Nephron progenitor cell (in vitro differentiated cells): ENCODE measurements at regions not wholly inside any gene's neighbourhood (a gene's known extent, or its start where the extent isn't known, plus 50 kb on each side); places are given as distances from the start of the nearest gene placed in this dataset.

ENCODE experiments used
- DNase-seq: peaks from one replicate; pipeline ENCODE4 v3.0.0; 2021
- H3K27ac Mint-ChIP-seq: 2 replicates; pipeline ENCODE4 v1.8.0; 2021; ENCODE audit warnings: mild to moderate bottlenecking, moderate library complexity, mixed read lengths
- H3K27me3 Mint-ChIP-seq: 2 replicates; pipeline ENCODE4 v1.8.0; 2021; ENCODE audit warnings: mild to moderate bottlenecking, low read depth, mixed read lengths; ENCODE audit not compliant: poor library complexity
- H3K36me3 Mint-ChIP-seq: 2 replicates; pipeline ENCODE4 v1.8.0; 2021; ENCODE audit warnings: low read depth, mixed read lengths
- H3K4me1 Mint-ChIP-seq: 2 replicates; pipeline ENCODE4 v1.8.0; 2021; ENCODE audit warnings: mixed read lengths
- H3K4me3 Mint-ChIP-seq: 2 replicates; pipeline ENCODE4 v1.8.0; 2021; ENCODE audit warnings: mild to moderate bottlenecking, moderate library complexity, mixed read lengths
- H3K9me3 Mint-ChIP-seq: 2 replicates; pipeline ENCODE4 v1.8.0; 2021; ENCODE audit warnings: mild to moderate bottlenecking, moderate library complexity, mixed read lengths
- TF ChIP-seq, protein P1 (sequence below): fragments of 200-600 bp; sonication (generic); IDR thresholded peaks from 2 replicates; pipeline ENCODE4 v1.5.0; 2021; ENCODE audit warnings: antibody characterized with exemption

DNA sequence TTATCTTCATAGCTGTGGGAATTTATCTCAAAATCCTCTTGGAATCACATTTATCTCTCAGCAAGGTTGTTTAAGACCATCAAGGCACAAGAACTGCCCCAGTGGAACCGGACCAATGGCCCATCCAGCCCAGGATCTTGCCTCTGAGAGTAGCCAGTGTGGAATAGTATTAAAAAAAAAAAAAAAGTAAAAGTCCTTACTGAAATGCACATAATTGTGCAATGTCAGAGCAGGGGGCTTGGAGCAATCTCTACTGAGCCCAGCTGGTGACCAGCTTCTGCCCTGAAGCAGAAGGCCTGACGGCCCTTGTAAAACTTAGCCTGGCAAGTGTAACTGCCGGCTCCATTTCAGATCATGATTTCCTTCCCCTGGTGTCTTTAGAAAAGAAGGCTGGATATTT, 355.6 kb upstream of the PIK3C3 start:
- Mint-ChIP-seq H3K36me3 (no peaks in the 10 kb centered on the region), H3K9me3 (no peaks in the 10 kb centered on the region), H3K4me3 (no peak overlapping the region), H3K27me3 (peaks cover 3% of the 10 kb centered on the region), H3K27ac (no peak overlapping the region), H3K4me1 (peaks cover 8% of the 10 kb centered on the region)
- DNase-seq = no peak
- TF ChIP-seq, protein P1, sequence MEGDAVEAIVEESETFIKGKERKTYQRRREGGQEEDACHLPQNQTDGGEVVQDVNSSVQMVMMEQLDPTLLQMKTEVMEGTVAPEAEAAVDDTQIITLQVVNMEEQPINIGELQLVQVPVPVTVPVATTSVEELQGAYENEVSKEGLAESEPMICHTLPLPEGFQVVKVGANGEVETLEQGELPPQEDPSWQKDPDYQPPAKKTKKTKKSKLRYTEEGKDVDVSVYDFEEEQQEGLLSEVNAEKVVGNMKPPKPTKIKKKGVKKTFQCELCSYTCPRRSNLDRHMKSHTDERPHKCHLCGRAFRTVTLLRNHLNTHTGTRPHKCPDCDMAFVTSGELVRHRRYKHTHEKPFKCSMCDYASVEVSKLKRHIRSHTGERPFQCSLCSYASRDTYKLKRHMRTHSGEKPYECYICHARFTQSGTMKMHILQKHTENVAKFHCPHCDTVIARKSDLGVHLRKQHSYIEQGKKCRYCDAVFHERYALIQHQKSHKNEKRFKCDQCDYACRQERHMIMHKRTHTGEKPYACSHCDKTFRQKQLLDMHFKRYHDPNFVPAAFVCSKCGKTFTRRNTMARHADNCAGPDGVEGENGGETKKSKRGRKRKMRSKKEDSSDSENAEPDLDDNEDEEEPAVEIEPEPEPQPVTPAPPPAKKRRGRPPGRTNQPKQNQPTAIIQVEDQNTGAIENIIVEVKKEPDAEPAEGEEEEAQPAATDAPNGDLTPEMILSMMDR = no peak

DNA sequence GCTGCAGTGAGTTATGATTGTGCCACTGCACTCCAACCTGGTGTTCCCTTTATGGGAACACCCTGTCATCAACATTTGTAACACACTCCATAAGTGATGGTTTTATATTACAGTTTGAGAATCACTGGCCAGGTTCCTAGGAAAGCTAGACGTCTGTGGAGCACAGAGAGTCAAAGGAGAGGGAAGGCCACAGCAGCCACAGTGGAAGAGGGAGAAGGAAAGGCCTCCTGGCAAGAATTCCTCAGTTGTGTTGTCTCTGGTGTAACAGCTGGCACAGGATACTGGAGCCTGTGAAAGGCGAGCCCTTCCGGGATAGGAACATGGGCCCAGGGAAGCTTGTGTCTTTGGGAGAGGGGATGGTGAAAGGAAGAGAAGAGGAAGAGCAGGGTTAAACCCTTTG, 360.5 kb upstream of the PIK3C3 start:
- H3K9me3 Mint-ChIP-seq = no peaks in the 10 kb centered on the region
- peak overlapping the region; percentile 93 for H3K27ac Mint-ChIP-seq
- H3K4me1 Mint-ChIP-seq = peaks cover 10% of the 10 kb centered on the region
- H3K27me3 Mint-ChIP-seq = peaks cover 4% of the 10 kb centered on the region
- TF ChIP-seq, protein P1 = no peak
- H3K4me3 Mint-ChIP-seq = no peak overlapping the region
- H3K36me3 Mint-ChIP-seq = peaks cover 18% of the 10 kb centered on the region
- no peak for DNase-seq

DNA sequence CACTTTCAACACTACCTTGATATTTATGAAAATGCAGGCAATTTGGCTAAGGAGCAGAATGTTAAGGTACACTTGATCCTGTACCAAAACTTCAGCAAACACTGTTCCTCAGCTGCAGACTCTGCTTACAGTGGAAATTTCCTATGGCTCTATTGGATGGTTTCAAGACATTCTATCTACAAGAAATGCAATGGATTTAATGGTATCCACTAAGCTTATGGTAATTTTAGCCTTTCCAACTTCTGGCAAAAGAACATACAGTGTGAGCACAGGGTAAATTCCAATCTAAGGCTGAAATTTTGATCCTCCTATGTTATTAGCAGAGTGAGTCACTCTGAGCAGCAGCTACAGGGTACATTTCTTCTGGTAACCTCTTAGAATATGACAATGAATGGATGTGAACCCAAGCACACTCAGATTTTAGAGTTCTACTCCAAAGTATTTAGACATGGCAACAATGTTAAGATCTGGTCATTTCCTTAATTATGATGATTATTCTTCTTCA, 361.8 kb upstream of the PIK3C3 start:
- Mint-ChIP-seq H3K27me3 (peaks cover 4% of the 10 kb centered on the region), H3K36me3 (peaks cover 23% of the 10 kb centered on the region), H3K9me3 (no peaks in the 10 kb centered on the region), H3K4me1 (peaks cover 24% of the 10 kb centered on the region), H3K27ac (no peak overlapping the region), H3K4me3 (no peak overlapping the region)
- TF ChIP-seq, protein P1 = no peak
- no peak for DNase-seq

DNA sequence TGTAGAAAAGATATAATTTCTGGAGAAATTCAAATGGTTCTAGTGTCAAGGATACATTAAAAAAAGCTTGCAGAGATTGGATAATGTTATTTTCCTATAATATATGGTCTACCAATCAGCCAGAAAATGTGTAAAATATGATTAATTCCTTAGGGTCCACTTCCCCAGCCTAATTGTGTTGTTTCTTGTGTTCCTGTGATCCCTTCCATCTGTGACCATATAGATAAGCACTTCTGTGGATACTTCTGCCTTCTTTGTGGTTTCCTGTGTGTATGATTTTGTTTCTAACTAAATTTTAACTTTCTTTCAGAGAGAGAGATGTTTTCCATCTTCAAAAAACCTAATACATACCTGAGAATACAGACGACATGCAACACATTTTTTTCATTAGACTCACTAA, 367.1 kb upstream of the PIK3C3 start:
- Mint-ChIP-seq H3K9me3 (no peaks in the 10 kb centered on the region), H3K4me1 (peaks cover 31% of the 10 kb centered on the region), H3K36me3 (peaks cover 35% of the 10 kb centered on the region), H3K27ac (peak overlapping the region; percentile 62), H3K27me3 (no peaks in the 10 kb centered on the region), H3K4me3 (no peak overlapping the region)
- TF ChIP-seq, protein P1 = no peak
- no peak for DNase-seq

DNA sequence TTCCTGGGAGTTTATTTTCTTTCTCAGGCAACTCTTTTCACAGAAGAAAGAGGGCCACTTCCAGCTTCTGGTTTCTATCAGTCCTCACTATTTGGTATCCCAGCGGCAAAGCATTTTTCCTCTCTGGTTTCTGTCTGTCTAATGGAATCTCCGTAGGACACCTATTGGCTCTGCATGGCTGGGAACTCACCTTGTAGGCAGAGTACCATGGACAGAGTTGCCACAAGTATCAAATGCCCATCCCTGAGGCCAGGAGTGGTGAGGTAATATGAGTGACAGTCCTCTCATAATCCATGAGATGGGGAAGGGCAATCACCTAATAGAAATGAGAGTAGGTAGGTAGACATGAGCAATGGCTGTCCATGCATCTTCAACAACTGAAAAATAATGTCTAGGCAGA, 369.5 kb upstream of the PIK3C3 start:
- Mint-ChIP-seq H3K9me3 (no peaks in the 10 kb centered on the region), H3K27me3 (no peaks in the 10 kb centered on the region), H3K4me3 (no peak overlapping the region), H3K27ac (no peak overlapping the region), H3K36me3 (peaks cover 40% of the 10 kb centered on the region), H3K4me1 (peaks cover 31% of the 10 kb centered on the region)
- no peak for DNase-seq
- TF ChIP-seq, protein P1 = no peak

DNA sequence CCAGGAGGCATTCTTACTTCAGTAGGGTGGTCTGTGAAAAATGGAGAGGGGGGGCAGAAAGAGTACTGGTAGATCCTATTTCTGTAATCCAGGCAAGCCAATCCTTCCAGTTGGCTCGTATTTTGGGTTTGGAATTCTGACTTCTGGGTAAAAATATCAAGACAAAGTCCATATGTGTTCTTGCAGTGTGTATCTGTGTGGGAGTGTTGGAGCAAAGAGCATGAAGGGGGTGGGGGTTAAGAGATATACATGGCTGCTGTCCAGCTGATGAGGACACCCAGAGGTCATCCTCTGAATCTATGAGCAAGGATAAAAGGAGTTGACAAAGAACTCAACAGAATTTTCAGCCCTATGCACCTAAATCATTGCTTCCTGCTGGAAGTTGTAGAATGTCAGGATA, 375.8 kb upstream of the PIK3C3 start:
- H3K4me3 Mint-ChIP-seq = no peak overlapping the region
- H3K4me1 Mint-ChIP-seq = peaks cover 41% of the 10 kb centered on the region
- H3K9me3 Mint-ChIP-seq = no peaks in the 10 kb centered on the region
- peaks cover 22% of the 10 kb centered on the region for H3K36me3 Mint-ChIP-seq
- H3K27me3 Mint-ChIP-seq = peaks cover 3% of the 10 kb centered on the region
- TF ChIP-seq, protein P1 = no peak
- H3K27ac Mint-ChIP-seq = no peak overlapping the region
- DNase-seq = no peak
